ENCODE measurements at regions not wholly inside any gene's neighbourhood (a gene's known extent, or its start where the extent isn't known, plus 50 kb on each side); places are given as distances from the start of the nearest gene placed in this dataset.
"Not testable (repeated sequence)": the region's sequence is repeated elsewhere in the genome, so short reads cannot be mapped to it uniquely, and the experiment has no call there.

DNA sequence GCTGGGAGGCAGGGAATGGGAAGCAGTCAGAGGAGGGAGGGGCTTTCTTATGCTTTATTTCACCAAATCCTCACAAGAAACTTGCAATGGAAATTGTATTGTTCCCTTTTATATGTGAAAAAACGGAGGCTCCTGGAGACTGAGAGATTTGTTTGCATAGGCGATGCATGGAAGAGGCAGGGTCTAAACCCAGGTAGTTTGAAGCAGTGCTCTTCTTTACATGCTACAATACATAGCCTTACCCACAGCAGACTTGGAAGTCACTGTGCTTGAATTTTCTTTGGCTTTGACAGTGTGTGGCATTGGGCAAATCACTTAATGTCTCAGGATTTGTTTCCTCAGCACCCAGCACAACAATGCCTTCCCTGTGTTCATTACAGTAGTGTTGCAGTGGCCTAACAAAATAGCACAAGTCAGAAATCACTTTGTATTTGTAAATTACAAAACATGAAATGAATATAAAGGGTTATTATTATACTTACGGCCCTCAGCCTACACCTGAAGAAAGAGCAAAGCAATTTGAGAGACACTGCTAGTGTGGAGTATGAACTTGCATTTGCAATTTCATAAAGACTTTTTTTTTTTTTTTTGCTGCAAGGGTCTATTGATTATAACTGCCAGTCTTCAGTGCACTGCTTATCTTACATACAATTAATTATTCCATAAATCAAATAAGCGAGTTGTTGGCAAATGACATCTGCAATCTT lies 646.4 kb upstream of the KCNMB2 start:
- DNase-seq = no peak

- DNase-seq = no peak
Observed at GRCh38 chr3:177890359-177890683, 645.9 kb upstream of the KCNMB2 start.

DNA sequence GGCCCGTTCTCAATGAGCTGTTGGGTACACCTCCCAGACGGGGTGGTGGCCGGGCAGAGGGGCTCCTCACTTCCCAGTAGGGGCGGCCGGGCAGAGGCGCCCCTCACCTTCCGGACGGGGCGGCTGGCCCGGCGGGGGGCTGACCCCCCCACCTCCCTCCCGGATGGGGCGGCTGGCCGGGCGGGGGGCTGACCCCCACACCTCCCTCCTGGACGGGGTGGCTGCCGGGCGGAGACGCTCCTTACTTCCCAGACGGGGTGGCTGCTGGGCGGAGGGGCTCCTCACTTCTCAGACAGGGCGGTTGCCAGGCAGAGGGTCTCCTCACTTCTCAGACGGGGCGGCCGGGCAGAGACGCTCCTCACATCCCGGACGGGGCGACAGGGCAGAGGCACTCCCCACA lies 644.7 kb upstream of the KCNMB2 start:
- DNase-seq = not testable (repeated sequence)

DNA sequence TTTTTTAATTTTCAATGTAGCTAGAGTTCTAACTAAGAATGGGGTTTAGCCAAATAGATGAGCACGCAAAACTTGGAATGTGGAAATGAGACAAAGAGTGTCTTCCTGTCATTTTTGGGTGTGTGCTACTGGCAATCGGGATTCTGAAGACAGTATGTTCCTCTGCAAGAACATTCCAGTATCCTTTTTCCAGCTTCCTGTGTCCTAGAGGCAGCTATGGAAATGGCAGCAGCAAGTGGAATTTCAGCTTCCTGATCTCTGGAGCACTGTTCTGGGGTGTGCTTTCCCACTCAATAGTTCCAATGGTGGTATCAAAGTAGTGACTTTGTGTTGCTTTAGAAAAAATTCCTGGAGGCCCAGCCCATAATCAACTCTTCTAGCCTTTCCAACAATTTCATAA lies 642.9 kb upstream of the KCNMB2 start:
- DNase-seq = no peak

DNA sequence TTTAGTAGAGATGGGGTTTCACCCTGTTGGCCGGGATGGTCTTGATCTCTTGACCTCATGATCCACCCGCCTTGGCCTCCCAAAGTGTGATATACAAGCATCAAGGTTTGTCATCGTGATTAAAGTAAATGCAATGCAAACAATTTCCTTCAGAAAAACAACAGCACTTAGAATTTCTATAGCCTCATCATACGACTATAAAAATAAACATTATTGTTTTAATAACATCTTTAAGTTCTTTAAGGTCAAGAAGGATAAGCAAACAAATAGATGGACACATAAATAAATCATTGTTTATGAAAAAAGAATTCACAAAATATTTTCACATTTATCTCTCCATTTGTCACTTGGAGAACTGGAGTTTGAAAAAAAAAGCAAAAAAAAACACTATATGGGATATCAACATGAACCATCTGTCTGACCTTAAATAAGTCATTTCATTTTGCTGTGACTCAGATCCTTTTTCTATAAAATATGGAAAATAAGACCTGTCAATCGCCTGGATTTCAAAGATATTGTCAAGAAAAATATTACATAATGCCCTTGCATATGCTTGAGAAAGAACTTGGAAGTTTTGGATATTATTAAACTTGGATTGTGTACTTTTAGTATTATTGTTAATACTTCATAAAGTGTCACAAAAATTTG lies 642.0 kb upstream of the KCNMB2 start:
- DNase-seq = no peak

DNA sequence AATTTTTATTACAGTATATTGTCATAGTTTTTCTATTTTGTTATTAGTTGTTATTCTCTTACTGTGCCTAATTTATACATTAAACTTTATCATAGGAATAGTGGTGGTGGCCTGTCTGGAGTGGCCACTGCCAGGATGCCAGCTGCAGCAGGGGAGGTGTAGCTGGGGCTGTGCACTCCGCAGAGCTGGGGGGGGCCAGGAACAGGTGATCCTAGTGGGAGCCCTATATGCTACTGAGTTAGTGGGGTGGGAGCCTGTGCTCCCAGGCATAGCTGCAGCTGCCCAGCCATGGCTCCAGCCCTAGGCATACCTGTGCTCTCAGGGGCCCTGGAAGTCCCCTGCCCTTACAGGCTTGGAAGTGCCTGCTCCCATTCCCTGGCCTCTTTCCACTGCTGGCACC lies 638.1 kb upstream of the KCNMB2 start:
- no peak for DNase-seq

- no peak for DNase-seq
Observed at GRCh38 chr3:177899275-177900067, 636.8 kb upstream of the KCNMB2 start.

DNA sequence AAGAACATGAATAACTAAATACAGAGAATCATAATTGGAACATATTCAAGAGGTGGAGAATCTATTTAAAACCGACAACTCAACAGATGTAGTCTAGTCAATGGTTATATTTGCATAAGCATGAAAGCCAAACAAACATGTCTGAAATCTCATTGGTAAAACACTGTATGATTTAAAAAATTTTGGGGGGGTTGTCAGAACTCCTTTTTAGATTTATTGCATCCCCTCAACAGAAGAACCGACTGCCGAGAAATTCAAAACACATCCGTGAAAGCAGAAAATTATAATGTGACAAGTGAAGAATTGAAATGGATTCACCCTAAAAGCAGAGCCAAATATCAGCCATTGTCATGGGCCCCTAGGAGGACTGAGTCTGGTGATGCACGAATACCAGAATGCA lies 633.4 kb upstream of the KCNMB2 start:
- no peak for DNase-seq

DNA sequence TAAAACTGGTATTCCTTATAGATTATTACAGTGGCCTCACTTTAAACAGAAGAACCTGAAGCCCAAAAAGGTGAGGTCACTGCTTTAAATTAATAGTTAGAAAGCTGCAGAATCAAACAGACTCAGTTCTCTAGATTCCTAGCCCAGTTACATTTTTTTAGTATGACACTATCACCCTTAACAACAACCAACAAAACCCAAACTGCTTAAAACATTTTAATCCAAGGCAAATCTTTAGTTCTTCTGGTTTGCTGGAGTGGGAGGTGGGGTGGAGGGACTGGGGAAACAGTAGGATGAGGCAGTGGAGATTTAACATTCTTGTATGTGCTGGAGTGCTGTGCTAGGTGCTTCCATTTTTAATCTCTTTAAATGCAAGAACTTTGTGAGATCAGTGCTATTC lies 631.6 kb upstream of the KCNMB2 start:
- no peak for DNase-seq

- no peak for DNase-seq
Observed at GRCh38 chr3:177905173-177906125, 630.8 kb upstream of the KCNMB2 start.

GRCh38 chr3:177906126-177906511 lies 630.1 kb upstream of the KCNMB2 start:
- no peak for DNase-seq

DNA sequence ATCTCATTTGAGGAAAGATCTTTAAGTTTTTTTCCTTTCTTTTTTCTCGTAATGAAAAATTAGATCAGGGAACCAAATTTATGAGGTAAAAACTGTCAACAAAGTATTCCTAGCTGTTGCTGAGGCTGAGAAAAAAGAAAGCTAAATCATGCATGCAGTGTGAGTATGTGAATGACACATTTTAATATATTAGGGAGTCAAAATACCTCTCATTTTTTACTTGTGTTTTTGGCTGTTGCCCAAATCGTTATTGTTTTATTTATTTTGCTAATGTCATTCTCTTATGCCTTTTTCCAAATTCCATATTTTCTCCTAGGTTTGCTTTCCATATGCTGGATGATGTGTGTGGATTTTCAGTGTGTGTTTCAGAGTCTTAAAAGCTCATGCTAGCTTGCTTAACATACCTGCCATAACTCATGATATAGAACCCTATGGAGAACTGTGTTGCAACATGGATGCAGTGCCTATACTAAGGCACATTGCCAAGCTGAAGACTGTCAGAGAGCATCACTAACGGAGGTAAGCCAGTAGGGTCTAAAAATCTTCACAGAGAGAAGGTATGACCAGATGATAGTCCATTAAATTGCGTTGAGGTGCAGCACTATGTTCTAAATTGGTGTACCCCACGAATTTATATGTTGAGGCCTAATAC lies 629.5 kb upstream of the KCNMB2 start:
- no peak for DNase-seq

GRCh38 chr3:177909530-177909929 lies 626.7 kb upstream of the KCNMB2 start:
- not testable (repeated sequence) for DNase-seq

- DNase-seq = no peak
Observed at GRCh38 chr3:177914224-177914623, 622.0 kb upstream of the KCNMB2 start.

DNA sequence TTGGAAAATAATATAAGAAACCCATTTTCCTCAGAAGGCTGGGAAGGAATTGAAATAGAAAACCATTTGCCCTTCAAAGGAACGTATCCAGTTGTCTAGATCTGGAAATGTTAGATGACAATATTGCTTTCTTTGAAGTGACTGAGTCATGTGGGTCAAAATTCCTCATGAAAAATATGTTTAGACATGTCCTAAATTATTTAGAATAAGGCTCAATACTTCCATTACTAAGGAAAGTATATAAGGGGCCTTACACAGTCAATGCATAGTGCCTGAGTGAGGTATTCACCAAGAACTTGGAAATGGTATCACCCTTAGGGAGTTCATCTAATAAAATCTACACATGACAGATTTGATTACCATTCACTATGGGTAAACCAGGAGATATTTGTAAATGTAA lies 619.8 kb upstream of the KCNMB2 start:
- no peak for DNase-seq

- no peak for DNase-seq
Observed at GRCh38 chr3:177917234-177917861, 618.9 kb upstream of the KCNMB2 start.

- DNase-seq = no peak
Observed at GRCh38 chr3:177921153-177921552, 615.1 kb upstream of the KCNMB2 start.

GRCh38 chr3:177924261-177924660 lies 612.0 kb upstream of the KCNMB2 start:
- no peak for DNase-seq

DNA sequence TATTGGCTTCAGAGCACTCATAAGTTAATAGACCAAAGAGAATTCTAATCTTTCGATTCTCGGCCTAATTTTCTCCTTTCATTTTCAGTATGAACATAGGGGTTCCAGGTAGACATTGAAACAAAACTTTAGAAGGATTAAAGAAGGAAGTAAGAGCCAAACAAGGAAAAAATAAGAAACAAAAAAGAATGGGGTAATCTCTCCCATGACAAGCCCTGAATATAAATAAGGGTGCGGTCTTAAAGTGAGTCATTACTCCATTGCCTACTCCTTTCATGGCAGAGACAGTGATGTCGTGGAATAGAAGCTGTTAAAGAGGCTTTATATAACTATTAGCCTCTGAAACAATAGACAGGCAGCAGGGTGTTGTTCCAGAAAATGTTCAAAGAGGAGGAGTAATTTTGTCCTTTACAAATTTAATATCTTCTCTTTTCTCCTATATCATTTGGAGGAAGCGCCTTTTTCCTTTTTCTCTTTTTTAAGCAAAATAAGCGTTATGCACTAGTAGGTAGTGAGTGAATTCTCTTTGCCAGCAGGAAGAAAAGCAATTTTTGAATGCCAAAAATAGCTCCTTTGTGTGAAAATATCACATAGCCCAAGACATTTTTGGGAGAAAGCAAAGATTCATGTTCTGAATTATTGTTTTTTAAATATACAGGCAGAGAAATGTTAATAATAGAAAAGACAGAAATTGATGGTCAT lies 607.9 kb upstream of the KCNMB2 start:
- no peak for DNase-seq

GRCh38 chr3:177929310-177929709 lies 606.9 kb upstream of the KCNMB2 start:
- no peak for DNase-seq

GRCh38 chr3:177930771-177931170 lies 605.5 kb upstream of the KCNMB2 start:
- DNase-seq = no peak
